Activated CD8-positive, alpha-beta memory T cell treated with anti-CD3 and anti-CD28 coated beads, Interleukin-2, amount 50 U/mL, for 48 hours (primary cell): ENCODE measurements at regions not wholly inside any gene's neighbourhood (a gene's known extent, or its start where the extent isn't known, plus 50 kb on each side); places are given as distances from the start of the nearest gene placed in this dataset.

ENCODE experiments used
- DNase-seq: peaks from one replicate; pipeline ENCODE4 v3.0.0-alpha.2; 2020

DNA sequence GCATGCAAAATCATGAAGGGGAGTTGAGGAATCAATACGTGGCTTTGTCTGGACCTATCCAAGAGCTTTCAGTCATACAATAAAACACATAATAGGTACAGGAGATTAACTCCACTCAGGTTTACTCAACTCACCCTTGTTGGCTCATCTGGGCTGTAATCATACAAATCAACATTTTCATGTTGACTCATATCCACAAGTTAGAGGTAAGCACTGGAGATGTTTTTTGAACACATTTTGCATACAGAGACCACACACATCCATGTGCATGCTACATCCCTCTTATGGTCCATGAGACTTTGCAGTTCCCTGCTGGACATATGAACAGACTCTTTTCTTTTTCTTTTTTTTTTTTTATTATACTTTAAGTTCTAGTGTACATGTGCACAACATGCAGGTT lies 336.9 kb upstream of the PIK3C3 start:
- no peak for DNase-seq

DNA sequence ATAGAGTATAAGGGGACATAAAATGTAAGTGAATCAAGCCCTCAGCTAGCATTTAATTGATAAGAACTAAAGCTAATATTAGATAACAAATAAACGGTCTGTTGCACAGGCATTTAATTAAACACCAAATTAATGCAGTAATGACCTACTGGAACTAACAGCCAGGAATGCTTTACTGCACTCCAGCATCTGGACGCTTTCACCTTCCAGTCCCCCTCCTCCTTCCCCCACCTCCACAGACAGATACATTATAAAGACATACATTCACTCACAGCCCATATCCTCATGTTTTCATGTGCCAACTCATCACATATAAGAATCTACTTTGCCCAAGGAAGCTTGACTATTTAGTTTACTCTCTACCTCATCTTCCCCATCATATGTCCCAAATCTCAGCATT lies 337.4 kb upstream of the PIK3C3 start:
- no peak for DNase-seq

DNA sequence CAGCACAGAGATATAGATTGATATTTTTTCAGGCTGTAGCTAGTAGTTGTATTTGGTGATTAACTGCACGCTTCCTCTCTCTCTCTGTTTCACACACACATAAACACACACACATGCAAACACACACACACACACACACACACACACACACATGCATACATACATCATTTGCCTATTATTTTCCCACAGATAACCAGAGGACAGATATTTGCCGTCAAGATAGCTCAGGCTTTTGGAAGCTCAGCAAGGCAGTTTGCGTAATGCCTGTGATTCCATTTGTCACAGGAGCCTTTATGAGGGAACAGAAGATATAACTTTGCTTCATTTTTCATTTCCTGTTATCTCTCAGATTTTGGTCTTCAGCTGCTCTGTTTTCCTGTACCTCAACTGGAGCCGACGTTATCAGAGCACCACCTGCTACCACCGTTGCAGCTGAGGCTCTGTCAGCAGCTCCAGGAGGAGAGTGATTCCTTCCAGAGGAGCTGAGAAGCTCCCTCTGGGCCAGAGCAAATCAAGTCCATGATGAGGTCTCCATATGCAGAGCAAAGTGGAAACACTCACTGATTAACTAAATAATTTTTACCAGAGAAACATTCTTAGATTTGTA lies 341.9 kb upstream of the PIK3C3 start:
- no peak for DNase-seq

DNA sequence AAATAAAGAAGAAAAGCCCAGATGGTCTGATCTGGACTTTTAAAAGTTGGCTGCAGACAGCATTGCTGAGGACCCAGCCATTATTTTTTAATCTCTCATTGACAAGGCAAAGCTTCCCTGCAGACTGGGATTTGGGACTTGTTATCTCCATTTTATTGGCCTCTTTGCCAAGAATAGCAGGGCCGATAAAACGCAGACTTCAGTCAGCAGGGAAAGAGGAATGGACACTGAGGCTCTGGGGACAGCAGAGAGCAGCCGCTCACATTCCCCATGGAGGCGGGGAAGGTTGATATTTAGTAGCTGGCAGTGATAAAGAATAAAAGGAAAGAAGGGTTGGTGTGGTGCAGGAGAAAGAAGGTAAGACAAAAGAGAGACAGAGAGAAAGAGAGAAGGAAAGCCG lies 350.1 kb upstream of the PIK3C3 start:
- no peak for DNase-seq

DNA sequence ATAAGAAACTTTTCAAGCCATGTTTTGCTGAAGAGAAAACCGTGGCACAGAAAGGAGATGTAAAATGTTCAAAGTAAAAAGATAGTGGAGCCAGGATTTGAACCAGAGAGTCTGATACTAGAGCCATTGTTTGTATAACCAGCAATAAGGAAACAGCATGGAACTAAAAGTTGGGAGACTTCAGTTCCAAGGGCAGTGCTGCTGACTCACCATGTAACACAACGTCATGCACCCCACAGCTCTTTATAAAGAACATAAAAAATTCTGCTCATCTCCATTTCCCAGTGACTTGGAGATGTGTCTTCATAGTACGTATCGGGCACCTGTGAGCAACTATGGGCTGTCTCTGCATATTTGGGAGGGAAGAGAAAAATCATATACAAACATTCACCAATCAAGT lies 353.0 kb upstream of the PIK3C3 start:
- DNase-seq, result no peak

DNA sequence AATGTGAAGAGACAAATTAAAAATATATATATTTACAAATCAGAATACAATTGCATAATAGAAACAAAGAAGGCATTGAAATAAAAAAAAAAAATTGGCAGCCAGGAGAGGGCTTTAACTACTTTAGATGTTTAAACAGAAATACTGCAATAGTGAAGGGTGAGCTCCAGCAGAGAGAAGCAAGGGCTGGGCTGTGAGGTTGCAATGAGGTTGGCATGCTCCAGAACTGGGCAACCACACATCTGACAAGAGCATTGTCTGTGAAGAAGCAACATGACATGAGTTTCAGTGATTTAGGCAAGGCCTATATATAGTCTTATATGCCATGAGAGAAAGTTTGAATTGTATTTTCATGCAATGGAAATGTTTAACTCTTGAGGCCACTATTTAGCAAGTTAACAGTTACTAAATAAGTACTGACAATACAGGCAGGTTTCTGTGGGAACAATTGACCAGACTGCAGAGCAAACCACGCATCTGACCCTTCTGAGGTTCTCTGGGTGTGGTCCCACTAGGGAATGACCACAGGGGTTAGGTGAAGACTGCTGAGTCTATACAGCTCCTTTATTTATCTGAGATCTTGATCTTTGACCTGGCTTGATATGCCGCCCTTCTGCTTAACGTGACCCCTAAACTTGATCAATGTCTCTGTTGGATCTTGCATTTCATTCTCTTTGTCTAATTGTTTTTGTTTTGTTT lies 354.2 kb upstream of the PIK3C3 start:
- no peak for DNase-seq

DNA sequence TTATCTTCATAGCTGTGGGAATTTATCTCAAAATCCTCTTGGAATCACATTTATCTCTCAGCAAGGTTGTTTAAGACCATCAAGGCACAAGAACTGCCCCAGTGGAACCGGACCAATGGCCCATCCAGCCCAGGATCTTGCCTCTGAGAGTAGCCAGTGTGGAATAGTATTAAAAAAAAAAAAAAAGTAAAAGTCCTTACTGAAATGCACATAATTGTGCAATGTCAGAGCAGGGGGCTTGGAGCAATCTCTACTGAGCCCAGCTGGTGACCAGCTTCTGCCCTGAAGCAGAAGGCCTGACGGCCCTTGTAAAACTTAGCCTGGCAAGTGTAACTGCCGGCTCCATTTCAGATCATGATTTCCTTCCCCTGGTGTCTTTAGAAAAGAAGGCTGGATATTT lies 355.6 kb upstream of the PIK3C3 start:
- no peak for DNase-seq

DNA sequence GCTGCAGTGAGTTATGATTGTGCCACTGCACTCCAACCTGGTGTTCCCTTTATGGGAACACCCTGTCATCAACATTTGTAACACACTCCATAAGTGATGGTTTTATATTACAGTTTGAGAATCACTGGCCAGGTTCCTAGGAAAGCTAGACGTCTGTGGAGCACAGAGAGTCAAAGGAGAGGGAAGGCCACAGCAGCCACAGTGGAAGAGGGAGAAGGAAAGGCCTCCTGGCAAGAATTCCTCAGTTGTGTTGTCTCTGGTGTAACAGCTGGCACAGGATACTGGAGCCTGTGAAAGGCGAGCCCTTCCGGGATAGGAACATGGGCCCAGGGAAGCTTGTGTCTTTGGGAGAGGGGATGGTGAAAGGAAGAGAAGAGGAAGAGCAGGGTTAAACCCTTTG lies 360.5 kb upstream of the PIK3C3 start:
- no peak for DNase-seq

DNA sequence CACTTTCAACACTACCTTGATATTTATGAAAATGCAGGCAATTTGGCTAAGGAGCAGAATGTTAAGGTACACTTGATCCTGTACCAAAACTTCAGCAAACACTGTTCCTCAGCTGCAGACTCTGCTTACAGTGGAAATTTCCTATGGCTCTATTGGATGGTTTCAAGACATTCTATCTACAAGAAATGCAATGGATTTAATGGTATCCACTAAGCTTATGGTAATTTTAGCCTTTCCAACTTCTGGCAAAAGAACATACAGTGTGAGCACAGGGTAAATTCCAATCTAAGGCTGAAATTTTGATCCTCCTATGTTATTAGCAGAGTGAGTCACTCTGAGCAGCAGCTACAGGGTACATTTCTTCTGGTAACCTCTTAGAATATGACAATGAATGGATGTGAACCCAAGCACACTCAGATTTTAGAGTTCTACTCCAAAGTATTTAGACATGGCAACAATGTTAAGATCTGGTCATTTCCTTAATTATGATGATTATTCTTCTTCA lies 361.8 kb upstream of the PIK3C3 start:
- DNase-seq, result no peak

DNA sequence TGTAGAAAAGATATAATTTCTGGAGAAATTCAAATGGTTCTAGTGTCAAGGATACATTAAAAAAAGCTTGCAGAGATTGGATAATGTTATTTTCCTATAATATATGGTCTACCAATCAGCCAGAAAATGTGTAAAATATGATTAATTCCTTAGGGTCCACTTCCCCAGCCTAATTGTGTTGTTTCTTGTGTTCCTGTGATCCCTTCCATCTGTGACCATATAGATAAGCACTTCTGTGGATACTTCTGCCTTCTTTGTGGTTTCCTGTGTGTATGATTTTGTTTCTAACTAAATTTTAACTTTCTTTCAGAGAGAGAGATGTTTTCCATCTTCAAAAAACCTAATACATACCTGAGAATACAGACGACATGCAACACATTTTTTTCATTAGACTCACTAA lies 367.1 kb upstream of the PIK3C3 start:
- DNase-seq, result no peak

DNA sequence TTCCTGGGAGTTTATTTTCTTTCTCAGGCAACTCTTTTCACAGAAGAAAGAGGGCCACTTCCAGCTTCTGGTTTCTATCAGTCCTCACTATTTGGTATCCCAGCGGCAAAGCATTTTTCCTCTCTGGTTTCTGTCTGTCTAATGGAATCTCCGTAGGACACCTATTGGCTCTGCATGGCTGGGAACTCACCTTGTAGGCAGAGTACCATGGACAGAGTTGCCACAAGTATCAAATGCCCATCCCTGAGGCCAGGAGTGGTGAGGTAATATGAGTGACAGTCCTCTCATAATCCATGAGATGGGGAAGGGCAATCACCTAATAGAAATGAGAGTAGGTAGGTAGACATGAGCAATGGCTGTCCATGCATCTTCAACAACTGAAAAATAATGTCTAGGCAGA lies 369.5 kb upstream of the PIK3C3 start:
- DNase-seq, result no peak

DNA sequence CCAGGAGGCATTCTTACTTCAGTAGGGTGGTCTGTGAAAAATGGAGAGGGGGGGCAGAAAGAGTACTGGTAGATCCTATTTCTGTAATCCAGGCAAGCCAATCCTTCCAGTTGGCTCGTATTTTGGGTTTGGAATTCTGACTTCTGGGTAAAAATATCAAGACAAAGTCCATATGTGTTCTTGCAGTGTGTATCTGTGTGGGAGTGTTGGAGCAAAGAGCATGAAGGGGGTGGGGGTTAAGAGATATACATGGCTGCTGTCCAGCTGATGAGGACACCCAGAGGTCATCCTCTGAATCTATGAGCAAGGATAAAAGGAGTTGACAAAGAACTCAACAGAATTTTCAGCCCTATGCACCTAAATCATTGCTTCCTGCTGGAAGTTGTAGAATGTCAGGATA lies 375.8 kb upstream of the PIK3C3 start:
- DNase-seq, result no peak

DNA sequence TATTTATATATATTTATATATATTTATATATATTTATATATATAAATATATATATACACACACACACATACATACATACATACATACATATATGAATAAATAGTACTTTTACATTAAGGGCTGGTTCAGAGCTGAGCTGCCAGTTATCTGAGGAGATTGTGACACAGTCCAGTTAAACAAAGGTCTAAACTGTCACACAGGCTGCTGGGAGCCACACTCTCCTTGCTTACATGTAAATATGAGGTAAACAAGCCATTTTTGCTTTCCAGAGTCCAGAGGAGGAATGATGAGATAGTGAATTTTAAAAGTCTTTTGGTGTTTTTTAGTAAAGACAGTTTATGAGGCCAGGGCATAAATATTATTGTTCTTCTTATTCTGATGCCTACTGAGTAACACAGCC lies 377.5 kb upstream of the PIK3C3 start:
- no peak for DNase-seq

DNA sequence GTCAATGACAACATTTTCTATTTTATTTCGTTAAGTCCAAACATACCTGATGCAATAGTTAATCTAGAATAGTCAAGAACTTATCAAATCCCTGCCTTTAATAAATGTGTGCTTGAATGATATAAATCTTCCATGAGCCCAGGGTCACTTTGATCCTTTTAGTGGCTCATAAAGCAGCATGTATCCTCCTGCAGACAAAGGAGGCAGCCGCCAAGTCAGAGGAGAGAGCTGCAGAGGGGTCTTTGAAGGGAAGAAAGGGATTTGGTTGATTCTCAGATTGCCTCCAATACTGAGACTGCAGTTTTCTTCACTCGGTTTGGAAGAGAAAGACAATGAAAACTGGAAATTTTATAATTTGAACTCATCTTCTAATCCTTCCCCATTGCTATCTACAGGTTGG lies 378.4 kb upstream of the PIK3C3 start:
- DNase-seq, result no peak

DNA sequence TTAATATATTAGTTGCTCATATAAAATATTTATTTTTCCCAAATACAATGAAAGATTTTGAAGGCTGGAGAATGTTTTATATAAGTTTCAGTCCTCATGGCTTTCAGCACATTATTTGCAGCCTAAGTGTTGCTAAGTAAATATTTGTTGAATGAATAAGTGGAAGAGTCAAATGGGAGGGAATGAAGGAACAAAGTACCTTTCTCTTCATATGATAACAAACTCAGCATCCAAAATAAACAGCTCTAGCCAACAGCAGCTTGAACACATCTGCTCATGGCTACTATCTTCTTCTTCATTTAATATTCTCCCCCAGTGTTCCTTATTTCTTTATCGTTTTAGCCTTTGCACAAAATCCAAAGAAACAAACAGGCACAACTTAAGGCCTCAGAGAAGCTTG lies 385.2 kb upstream of the PIK3C3 start:
- no peak for DNase-seq

DNA sequence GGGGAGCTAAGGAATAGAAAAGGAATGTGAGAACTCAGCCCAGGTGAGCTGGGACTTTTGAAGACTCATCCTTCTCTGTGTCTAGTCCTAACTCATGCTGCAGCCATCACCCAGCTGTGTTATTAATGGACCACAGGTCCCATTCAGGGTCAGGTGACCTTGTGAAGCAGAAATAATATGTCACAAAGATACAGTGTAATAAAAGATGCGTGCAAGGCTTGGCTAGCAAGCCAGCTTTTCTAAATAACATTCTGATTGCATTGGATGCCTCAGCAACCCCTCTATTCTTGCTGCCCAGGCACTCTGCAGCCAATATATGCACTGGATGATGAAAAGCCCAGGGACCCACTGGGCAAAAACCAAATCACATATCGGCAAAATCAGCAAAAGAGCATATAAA lies 393.1 kb upstream of the PIK3C3 start:
- DNase-seq, result no peak

DNA sequence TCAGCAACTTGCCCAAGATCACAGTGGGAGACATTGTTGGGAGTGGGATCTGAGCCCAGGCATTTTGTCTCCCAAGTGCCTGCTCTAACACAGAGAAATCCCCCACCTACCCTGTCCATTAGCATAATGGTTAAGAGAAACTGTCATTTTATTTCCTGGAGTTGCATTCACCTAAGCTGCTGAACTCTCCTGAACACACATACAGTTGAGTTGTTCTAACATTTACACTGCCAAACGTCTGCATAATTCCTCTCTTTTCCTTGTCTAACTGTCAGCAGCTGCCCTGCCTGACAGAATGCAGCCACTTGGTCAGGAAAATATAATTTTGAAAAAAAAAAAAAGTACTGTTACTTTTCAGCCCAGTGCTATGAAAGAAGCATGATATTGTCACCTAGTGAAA lies 396.3 kb upstream of the PIK3C3 start:
- no peak for DNase-seq

DNA sequence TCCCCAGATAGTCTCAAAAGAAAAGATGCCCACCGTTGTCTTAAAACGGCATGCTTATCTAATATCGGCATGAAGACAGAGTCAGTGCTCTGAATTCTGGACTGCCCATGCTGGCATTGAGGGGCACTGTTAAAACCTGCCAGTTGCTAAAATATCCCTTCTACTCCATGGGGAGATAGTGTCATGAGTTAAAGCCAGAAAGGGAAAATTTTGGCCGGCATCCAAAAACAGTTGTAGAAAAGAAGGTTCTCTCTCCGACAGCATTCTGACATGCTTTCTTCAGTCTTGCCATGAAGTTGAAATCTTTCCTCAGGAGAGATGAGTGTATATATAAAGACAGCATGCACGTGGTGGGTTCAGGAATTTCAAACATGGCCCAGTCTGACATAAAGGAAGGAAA lies 401.3 kb upstream of the PIK3C3 start:
- no peak for DNase-seq

DNA sequence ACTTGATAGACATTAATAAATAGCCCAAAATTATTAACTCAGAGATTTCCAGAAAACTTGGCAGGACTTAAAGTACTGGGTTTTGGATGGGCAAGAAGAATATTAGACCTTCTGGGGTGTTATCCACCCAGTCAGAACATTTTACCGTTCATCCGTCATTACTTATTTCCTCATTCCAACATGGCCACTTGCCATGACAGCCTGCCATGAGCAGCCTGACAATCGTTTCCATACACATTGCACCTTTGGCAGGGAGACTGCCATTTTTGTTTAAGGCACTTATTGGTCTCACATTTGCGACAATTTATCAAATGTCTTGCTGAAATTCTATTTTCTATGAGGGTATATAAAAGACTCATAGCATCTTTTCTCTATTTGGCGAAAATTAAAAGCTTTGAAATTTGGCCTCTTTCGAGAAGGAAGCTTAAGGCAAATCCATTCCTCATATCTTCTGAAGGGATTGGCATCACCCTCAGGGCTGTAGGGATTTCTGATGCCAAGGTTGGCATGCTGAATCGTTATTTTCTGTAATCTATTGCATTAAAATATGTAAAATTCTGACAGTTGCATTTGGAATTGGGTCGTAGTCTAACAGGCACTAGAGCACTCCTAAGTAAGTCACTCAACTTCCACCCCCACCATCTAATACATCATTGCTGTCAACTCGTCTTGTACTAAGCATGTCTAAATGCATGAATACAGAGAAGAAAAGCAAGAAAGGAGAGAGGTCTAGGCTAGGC lies 406.3 kb upstream of the PIK3C3 start:
- DNase-seq, result no peak

DNA sequence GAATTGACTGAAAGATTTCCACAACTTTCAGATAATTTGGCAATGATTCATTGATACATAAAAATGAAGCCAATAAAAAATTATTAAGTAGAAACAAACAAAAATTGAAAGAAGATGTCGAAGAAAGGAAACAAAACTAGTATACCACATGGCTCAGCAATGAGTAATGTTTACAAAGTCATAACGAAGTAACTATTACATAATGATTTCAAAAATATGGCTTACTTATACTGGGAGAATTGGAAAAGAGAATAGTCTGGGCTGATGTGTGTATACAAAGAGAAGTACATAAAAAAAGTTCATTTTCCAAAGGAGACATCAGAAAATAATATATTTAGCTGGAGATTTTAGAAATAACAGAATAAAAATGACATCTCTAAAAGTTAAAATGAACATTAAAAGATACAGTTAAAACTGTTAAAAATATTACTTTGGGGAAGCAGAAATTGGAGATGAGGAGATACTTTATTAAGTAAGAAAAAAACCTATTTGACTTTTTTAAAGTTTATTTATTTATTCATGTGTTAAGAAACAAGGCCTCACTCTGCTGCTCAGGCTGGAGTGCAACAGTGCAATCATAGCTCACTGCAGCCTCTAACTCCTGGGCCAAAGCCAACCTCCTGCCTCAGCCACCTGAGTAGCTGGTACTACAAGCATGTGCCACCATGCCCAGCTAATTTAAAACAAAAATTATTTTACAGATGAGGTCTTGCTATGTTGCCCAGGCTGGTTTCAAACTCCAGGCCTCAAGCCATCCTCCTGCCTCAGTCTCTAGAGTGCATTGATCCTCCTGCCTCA lies 409.7 kb upstream of the PIK3C3 start:
- DNase-seq, result no peak

DNA sequence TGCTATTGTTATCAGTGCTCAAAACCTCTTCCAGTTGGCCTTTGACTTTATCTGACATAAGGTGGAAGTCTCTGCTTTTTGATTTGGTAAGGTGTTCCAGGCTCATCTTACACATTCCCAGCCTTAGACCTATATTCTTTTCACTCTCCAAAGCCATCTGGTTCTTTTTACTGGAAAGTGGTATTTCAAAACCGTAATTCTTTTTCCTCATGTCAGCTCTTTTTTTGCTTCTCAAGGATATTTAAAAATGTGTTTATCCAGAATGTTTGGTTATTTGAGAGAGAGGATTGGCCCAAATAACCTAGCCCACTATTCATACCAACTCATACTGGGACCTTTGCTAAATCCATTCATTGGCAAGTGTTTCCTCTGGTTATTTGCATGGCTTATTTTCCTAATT lies 411.2 kb upstream of the PIK3C3 start:
- DNase-seq, result no peak

DNA sequence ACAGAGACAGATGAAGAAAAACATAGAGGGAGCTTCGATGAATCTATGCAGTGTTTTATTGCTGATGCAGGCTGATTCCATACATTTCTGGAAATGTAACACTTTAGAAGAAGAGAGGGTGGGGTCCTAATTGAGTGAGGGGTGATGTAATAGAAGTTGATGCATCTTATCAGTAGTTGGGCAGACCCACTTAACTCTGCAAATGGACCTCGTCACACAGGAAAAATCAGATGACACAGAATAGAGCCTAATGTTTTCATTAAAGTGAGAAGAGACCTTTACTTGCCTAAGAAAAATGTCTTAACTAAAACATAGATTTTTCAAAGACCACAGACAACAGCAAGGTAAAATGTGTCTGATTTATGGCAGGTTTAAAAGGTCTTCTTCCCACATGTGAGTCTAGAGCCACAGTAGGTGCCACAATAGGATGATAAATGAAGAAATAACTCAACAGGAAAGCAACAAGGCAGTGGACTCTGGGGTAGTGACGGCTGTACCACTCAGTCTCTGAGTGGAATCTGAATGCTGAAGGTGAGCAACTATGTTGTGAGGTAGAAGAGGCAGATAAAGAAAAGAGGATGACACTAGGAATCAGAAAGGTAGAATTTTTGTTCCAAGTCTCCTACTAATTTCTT lies 414.7 kb upstream of the PIK3C3 start:
- DNase-seq, result no peak

DNA sequence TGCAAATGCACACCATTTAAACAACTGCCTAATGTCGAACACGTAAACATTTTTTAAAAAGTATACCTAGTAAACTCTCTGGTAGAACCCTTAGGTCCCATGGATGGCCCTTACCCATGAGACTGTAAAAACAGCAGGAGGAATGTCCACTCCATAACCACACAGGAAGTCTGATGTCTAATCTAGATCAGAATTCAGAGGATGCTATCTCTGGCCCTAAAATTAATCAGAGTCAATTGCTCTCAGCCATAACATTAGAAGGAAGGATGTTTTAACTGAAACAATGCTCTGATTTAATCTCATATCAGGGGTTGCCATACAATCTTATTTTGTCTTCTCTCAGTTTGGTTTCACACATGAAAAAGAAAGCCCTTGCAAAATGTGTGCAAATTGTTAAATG lies 416.3 kb upstream of the PIK3C3 start:
- DNase-seq, result no peak
